Colon (tissue), 2 donors: ENCODE measurements at regions not wholly inside any gene's neighbourhood (a gene's known extent, or its start where the extent isn't known, plus 50 kb on each side); places are given as distances from the start of the nearest gene placed in this dataset.

ENCODE experiments used
- FAIRE-seq: peaks from 2 replicates; lab custom pipeline; 2012; peaks lifted over from hg19 to GRCh38; lab: Jason Lieb, UNC
- donor health status: control.
- donor health status: control.

DNA sequence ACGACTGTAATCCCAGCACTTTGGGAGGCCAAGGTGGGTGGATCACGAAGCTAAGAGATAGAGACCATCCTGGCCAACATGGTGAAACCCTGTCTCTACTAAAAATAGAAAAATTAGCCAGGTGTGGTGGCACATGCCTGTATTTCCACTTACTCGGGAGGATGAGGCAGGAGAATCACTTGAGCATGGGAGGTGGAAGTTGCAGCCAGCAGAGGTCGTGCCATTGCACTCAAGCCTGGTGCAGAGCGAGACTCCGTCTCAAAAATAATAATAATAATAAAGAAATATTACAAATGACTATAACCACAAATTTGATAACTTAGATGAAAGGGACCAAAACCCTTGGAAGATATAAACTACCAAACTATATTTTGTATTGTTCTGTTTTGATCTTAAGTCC is 226.3 kb upstream of the GULP1 start:
- FAIRE-seq = no peak

DNA sequence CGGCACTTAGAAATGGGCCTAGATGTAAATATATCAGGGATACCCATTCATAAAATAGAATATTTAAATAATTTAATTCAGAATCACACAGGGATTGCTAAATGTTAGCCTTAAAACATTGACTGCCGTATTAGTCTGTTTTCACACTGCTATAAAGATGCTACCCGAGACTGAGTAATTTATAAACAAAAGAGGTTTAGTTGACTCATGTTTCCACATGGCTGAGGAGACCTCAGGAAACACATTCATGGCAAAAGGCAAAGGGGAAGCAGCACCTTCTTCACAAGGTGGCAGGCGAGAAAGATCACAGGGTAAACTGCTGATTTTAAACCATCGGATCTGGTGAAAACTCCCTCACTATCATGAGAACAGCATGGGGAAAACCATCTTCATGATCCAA is 223.6 kb upstream of the GULP1 start:
- no peak for FAIRE-seq

DNA sequence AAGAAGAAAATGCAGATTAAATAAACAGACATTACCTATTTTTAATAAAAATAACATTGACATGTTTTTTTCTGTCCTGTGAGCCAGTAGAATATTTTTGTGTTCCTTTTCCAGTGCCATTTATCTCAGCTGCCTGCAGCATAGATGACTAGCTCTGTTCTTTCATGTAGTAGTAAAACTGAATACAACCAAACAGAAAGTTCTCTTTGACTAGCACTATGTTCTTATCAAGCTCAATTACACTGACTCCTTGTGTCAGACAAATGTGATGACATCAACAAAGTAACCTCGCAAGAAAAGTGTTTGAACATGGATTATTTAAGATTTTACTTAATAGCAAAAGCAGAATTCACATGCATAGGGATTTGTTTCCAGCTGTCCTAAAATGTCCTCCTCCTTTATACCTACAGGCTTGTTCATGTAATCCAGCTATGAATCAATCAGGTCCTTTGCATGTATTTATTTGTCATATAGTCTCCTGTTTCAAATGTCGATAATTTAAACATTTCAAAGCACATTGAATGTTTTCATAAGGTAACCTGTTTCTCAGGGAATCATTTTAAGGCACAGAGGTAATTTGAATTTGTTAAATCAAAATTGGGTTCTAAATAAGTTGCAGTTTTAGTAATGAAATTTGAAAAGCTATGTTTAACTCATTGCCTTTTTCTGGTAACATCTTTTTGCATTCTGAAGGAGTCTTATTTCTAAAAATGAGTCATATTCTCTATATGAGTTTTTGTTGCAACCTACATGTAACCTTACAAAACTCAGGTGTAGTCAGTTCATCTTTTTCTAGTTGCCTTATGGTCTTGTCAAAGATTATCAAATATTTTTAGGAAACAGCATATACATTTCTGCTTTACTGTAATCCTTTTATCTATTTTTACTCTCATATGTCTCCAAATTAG is 215.3 kb upstream of the GULP1 start:
- no peak for FAIRE-seq

DNA sequence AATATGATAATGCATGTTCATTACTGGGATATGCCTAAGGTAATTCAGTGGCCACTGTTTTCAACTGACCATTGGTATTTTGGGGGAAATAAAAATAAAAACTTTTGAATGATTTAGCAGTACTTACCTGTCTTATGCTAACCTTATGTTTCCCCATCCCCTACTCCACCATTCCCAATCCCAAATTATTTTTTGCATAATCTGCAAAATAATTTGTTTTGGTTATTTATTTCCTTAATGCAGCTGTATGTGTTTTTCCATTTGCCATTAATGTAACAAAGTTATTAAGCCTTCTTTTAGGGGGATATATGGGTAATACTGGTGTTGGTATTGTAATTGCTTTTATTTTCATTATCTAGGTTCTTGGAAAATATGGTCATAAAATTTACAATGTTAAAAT is 213.9 kb upstream of the GULP1 start:
- no peak for FAIRE-seq

DNA sequence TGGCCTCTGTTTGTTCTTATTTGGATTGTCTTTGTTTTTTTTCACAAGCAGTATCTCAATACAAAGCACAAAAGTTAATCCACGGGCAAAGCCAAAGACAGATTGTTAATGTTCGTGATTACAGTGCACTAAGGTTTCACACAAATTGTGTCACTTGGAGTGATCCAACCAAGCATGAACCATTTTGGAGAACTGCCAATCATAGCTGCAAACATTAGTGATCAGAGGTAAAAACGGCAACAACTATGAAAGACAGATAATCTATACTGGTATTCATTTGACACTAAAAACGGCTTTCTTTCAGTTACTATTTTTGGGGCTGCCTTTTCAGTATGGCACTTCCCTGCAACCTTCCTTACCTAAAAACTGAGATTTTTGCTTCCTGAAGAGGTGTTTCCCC is 213.1 kb upstream of the GULP1 start:
- FAIRE-seq = no peak

DNA sequence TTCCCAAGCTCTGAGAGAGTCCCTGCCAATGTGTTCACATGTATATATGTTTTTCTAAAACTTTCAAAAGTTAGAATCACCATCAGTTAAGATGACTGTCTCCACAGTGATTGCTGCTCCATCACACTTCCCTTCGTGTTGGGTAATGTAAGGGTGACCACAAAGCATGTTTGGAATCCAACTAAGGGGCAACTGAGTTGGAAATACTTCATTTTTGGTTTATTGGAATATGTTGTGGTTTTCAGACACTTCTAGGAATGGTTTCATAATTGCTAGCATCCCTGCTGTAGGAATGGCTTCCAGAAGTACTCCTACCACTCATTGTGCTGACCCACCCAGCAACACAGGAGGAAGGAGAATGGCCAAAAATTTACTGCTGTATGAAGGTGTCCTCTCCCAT is 212.5 kb upstream of the GULP1 start:
- FAIRE-seq = no peak

DNA sequence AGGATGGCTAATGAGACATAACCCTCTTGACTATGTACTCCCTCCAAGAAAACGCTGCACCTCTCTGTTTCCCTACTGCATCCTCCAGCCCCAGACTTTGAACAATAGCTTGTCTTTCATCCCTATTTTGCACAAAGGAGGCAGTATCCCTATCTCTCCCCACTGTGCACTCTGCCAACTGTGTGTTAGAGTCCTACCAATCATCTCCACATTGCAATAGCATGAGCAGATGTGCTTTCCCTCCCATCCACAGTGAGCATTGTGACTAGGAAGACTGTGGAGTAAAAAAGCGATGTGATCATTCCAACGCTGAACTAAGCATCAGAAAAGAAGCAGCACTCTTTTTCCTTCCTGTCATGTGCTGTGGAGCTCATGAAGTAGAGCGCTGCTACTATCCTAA is 206.3 kb upstream of the GULP1 start:
- FAIRE-seq = no peak

DNA sequence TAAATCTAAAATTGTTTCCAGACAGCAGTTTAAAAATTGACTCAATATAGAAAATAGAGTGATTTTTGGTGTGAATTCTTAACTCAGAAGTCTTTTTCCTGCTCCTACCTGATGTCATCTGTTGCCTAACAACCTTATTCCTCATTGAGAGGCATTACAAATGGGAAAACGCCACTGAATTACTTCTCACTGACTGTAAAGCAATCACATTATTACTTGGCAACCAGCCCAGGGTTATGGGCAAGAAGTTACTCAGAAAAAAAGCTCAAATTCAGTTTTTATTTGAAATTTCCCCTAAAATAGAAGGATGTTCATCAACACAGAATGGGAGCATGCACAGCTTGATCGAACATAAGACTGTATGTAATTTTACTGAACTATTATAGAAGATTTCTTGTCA is 201.8 kb upstream of the GULP1 start:
- FAIRE-seq = no peak

DNA sequence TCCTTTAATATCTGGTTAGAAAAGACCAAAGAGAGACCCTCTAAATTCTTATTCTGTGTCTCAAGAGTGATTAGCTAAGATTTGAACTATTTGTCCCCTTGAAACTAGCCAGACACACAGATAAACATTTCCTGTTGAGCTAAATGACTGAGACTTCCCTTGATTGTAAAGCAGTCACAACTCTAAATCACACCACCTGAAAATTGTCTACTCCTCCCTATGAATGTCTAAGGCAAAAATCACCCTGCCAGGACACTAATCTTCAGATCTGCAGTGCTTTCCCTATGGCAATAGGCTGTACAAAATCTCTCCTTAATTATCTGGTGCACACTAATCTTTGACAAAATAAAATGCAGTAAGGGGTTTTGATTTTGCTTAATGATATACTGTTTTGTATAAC is 200.5 kb upstream of the GULP1 start:
- no peak for FAIRE-seq

DNA sequence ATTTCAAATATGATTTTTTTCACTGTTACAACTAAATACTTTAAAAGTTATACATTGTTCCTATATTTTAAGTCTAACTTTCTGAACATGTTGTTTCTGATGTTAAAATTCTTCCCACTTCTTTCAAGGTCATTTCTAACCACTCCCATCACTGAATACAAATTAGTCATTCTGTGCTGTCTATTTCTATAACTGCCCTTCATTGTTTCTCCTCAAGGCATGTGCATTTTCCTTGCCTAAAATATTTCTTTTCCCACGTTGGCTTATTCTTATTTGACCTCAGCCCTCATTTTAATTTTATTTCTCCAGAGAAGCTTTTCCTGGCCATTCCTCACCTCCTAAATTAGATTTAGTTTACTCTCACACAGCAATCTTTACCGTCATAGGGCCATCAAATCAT is 198.9 kb upstream of the GULP1 start:
- no peak for FAIRE-seq

DNA sequence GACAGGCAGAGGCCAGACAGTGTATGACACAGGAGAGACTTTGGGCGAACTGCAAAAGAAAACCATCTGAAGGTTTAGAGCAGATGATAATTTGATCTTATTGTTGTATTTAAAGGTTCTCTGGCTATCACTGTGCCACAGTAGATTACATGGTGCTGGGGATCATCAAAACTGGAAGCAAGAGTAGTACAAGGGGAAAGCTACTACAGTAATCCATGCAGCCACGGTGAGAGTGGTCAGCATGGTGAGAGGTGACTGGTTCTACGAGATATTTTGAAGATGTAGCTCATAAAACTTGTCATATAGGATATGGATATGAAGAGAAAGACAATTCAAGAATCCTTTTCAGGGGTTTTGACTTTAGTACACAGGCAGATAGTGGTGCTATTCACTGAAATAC is 194.8 kb upstream of the GULP1 start:
- FAIRE-seq = no peak

DNA sequence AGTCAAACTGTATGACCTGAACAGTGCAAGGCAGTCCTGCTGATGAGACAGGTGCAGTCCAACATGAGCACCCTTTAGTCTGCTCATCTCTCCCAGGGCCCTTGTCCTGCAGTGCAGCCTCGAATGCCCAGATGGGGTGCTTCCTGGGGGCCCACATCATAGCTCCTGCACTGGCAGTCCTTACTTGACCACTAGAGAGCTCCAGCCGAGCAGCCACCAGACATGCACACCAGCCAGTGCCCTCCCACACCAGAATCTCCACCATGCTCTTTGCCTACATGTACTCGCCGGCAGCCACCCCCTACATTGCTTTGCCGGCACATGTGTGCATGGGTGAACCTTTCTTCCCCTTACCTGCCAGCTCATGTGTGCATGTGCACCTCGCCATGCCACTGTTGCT is 188.8 kb upstream of the GULP1 start:
- FAIRE-seq = no peak

DNA sequence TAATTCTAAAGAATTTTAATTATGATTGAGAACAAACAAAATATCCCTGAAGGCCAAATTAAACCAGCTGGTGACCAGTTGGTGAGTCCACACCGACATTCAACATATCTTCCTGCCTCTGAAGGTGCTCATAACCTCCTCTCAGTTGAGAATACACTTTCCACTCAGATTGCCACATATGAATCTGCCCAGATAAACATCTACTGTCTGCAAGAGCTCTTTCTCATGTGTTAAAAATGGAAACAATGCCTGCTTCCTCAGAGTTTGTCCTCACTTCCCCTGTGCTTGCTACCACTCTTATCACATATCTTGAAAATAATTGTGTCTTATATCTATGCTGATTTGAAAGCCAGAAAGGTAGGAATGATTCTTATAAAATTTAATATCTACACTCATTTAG is 177.7 kb upstream of the GULP1 start:
- FAIRE-seq = no peak

DNA sequence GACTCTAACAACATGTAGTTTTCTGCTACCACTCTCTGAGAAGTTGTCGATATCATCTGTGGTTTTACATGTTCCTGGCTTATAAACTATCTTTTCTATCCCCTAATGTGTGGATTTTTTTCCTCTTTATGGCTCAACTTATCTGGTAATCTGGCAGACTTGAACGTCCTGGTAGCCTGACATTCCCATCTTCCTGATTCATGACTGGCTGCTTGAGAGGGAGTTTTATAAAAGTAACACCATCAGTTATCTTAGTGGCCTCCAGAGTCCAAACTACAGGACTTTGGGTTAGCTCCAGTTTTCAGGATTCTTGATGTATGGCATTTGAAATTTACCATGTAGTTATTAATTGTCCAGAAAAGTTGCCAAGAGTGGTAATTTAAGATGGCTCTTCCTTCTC is 174.0 kb upstream of the GULP1 start:
- no peak for FAIRE-seq

DNA sequence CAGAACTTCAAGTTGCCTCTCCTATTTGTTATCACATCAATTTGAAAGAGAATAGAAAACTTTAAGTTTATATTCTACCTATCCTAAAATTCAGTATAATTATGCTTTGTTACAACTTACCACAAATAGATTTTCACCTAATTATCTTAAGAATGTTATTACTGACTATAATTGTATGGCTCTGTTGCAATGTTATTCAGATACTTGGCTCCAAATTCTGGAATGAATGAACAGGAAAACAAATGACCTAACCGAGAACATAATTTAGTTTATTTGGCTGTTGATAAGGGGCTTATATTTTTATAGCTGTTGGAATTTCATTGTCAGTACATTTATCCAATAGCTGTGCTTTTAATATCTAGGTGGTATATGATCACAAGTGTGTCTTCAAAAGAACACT is 173.2 kb upstream of the GULP1 start:
- FAIRE-seq = no peak

DNA sequence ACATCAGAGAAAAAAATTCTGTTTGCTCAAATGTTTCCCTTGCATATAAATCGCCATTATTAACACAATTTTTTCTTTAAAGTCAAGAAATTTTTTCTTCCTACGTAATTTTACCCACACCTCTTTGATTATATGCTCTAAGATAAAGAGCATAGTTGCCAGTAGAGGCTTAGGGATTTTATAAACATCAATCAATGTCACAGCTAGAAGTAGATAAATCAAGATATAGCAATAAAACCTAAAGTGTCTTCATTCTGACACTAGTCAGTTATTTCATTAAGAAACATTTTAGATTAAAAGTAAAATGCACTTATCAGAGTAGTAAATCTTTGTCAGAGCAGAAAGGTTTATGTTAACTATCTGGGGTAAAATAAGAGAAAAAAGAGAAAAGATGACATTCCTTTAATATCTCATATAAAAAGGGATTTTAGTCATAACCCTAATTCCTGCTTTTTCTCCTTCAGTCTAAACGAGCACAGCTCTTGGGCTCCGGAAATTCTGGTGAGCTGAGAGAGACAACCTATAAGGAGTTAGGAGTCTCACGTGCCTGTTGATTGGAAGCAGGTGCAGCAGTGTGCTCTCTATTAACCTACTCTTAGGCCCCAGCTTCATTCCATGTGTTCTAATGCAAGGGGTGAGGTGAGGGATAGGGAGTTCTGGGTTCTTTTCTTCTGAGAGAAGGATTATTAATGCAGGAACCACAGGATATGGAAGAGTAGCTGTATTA is 172.4 kb upstream of the GULP1 start:
- no peak for FAIRE-seq

DNA sequence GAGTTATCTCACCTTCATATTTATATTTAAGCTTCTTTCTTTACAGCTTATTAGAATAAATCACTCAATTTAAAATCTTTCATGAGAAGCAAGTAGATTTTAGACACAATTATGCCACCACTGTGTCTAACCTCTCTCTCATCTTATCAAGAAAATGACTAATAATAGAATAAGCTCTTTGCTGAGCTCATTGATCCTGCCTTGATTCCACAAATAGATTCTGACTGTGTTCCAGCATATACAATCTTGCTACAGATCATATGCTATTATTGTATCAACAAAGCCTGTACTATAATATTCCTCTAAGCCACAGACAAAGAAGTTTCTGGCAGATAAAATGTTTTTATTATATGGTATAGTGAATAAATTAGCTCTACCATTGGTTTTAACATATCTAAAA is 168.7 kb upstream of the GULP1 start:
- FAIRE-seq = no peak

DNA sequence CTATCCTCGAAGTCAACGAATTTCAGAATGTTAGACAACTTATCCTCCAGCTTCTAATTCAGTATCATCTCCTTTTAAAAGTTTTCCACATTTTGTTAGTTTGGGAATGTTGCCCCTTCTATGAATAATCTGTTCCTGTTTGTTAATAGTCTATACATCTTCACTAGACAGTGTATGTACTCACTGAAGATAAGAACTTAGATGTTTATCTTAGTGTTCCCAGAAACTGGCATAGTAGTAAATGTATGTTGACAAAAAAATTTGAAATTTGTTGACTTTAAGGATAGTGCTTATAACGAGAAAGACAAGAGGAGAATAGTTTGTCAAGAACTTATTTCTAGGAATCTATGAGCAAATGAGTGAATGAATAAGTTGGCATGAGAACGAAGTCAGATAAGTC is 162.0 kb upstream of the GULP1 start:
- FAIRE-seq = no peak

DNA sequence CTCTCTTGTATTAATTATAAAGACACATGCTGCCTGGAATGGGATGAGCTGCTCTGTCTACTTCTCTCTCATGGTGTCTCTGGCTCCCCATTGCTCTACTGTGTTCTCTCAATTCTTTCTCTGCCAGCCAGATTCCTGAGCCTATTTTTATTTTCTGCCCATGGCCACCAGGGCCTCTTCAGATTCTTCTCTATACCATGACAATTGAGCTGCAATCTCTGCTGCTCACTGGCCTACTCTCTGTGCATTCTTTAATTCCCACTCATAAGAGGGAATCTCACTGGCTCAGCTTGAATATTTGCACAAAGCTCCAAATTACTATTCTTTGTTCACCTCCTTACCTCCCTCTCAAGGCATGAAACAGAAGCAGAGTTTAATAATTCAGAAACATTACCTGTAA is 161.4 kb upstream of the GULP1 start:
- no peak for FAIRE-seq

DNA sequence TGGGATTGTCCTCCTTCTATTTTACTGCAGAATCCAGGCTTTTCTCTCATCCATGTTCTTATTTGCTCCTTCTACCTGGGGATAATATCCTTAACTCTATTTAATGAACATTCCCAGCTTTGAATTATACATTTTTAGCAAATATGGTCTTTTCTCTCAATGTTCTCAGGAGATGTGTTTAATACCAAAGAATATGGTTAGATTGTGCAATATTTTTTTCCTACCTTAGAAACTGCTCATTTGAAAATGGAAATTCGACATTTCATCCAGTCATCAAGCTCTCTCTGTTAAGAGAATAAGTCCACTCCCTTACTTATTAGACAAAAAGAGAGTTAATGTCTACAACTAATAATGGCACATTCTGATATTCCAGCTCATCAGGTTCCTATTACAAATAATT is 160.4 kb upstream of the GULP1 start:
- no peak for FAIRE-seq

DNA sequence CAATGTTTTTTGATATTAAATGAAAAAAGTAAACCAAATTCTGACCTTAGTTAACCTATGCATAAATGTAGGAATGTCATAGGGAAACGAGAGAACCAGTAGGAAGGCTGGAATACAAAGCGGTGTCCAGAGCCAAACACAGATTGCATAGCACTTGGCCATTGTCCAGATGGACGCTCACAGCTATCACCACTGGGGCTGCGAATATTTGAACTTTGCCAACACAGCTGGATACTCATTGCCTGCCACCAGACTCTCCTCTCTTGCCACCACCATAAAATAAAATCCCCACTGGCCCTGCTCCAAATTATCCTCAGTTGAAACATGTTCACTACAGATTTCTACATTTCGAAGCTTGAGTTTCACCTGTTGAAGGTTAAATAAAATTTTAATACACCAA is 159.3 kb upstream of the GULP1 start:
- FAIRE-seq = no peak

DNA sequence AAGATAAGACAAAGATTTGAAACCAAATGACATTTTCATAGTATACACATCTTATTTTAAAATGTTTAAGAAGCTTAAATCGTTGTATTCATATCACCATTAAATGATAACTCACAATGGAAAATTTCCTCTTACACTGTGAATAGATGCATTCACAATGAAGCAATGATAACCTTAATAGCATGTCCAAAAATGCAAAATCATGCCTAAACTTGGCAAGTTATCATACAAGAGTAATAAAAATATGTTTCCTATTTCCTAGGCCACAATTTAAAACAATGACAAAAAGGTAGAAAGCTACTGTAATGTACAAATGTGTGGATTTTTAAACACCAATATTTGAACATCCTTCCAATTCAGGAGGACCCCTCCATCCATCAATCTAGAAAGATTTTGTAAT is 157.4 kb upstream of the GULP1 start:
- FAIRE-seq = no peak

DNA sequence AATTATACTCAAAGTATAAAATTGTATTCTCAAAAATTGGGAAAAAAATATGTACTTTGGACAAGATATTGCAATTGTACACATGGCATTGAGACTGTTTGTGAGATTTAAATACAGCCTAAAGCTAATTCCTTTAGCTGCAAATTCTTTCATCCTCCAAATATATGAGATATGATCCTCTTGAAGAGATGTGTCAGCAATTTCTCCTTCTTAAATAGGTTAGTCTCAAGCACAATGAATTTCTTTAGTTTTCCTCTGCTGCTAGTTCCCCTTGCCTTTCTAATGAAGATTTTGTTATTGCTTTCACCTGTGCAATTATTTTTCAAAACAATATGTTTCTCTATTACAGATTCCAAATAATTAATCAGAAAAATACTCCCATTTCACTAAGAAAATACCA is 153.4 kb upstream of the GULP1 start:
- FAIRE-seq = no peak

DNA sequence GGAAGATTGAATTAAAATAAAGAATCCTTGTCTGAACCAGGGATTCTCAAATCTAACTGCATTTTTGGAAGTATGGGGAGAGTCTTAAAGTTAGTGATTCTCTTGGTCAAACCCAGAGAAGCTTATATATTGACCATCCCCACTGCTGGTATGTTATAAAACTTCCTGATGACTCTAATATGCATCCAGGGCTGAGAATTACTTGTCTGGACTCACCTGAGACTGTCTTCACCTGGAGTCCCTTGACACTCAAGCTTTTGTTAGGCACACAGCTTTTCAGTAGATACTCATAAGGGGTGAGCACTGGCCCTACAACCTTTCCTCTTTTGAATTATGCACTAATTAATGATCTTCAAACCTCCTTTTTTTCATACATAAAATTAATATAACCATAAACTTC is 149.6 kb upstream of the GULP1 start:
- FAIRE-seq = no peak
